Activated T-helper 2 cell treated with anti-CD3 and anti-CD28 coated beads, Interferon-gamma antibody, Interleukin-2, Interleukin-4, amounts not matched to agents 10 μg/mL and 5 μg/mL and 100 μg/mL, durations not matched to agents 14 hours and 24 hours and 36 hours (primary cell): ENCODE measurements at regions not wholly inside any gene's neighbourhood (a gene's known extent, or its start where the extent isn't known, plus 50 kb on each side); places are given as distances from the start of the nearest gene placed in this dataset.

ENCODE experiments used
- DNase-seq: peaks from one replicate; pipeline ENCODE4 v3.0.0; 2021; ENCODE audit warnings: low spot score
- H3K27ac Mint-ChIP-seq: one replicate; pipeline ENCODE4 v1.8.0; 2021; ENCODE audit warnings: mixed read lengths
- H3K27me3 Mint-ChIP-seq: one replicate; pipeline ENCODE4 v1.8.0; 2021; ENCODE audit warnings: low read depth, mixed read lengths
- H3K36me3 Mint-ChIP-seq: one replicate; pipeline ENCODE4 v1.8.0; 2021; ENCODE audit warnings: low read depth, mixed read lengths
- H3K4me1 Mint-ChIP-seq: one replicate; pipeline ENCODE4 v1.8.0; 2021; ENCODE audit warnings: low read depth, mixed read lengths
- H3K4me3 Mint-ChIP-seq: one replicate; pipeline ENCODE4 v1.8.0; 2021; ENCODE audit warnings: low read depth, mild to moderate bottlenecking, moderate library complexity, mixed read lengths
- H3K9me3 Mint-ChIP-seq: one replicate; pipeline ENCODE4 v1.8.0; 2021; ENCODE audit warnings: mixed read lengths
- intact Hi-C: fragments of 100-400 bp; cut with micrococcal nuclease; formaldehyde crosslinking; loops from one replicate; pipeline ENCODE4 v1.15.1; 2023

GRCh38 chr5:13439430-13439829 is 505.1 kb downstream of the DNAH5 start:
- H3K27ac Mint-ChIP-seq: no peak overlapping the region

GRCh38 chr5:13427827-13428557 is 516.5 kb downstream of the DNAH5 start:
- Mint-ChIP-seq H3K9me3 (peaks cover 29% of the 10 kb centered on the region), H3K4me1 (no peaks in the 10 kb centered on the region), H3K27ac (no peak overlapping the region), H3K27me3 (no peaks in the 10 kb centered on the region), H3K36me3 (no peaks in the 10 kb centered on the region), H3K4me3 (no peak overlapping the region)
- no peak for DNase-seq
- intact Hi-C loops: no loop called here

More at GRCh38 chr5:13439430-13439829, 505.1 kb downstream of the DNAH5 start:
- Mint-ChIP-seq H3K9me3 (peaks cover 29% of the 10 kb centered on the region), H3K27me3 (no peaks in the 10 kb centered on the region), H3K4me3 (no peak overlapping the region), H3K36me3 (no peaks in the 10 kb centered on the region), H3K4me1 (no peaks in the 10 kb centered on the region)
- intact Hi-C loops: no loop called here
- no peak for DNase-seq

DNA sequence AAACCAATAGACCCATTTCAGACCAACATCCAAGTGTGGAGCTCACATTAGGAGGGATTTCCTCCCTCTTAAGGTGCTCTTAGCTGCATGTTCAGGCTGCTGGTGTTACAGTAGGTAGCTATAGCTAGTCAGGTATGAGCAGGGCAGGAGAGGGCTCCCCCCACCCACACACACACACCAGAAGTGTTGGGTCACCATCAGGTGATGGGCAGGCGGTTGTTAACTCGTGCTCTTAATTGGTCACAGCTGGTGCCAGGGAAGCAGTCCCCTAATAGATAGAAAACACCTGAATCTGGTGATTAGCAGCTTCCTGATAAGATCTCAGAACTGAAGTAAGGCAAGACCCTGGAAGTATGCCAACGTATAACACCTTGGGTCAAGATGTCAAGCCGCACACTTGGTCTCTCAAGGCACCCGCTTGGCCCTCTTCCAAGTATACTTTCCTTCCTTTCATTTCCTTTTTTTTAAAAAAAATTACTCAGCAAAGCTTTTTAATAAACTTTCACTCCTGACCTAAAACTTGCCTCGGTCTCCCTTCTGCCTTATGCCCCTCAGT is 532.4 kb downstream of the DNAH5 start:
- intact Hi-C loops: no loop called here
- Mint-ChIP-seq H3K4me3 (no peak overlapping the region), H3K27ac (no peak overlapping the region), H3K9me3 (peaks cover 32% of the 10 kb centered on the region), H3K36me3 (no peaks in the 10 kb centered on the region), H3K4me1 (no peaks in the 10 kb centered on the region), H3K27me3 (no peaks in the 10 kb centered on the region)
- DNase-seq: no peak

GRCh38 chr5:13408616-13409015 is 535.9 kb downstream of the DNAH5 start:
- no peaks in the 10 kb centered on the region for H3K27me3 Mint-ChIP-seq
- H3K4me1 Mint-ChIP-seq: no peaks in the 10 kb centered on the region
- H3K36me3 Mint-ChIP-seq: no peaks in the 10 kb centered on the region
- no peak overlapping the region for H3K27ac Mint-ChIP-seq
- H3K9me3 Mint-ChIP-seq: peaks cover 24% of the 10 kb centered on the region
- H3K4me3 Mint-ChIP-seq: no peak overlapping the region
- DNase-seq: no peak
- intact Hi-C loops: no loop called here

GRCh38 chr5:13403351-13403750 is 541.1 kb downstream of the DNAH5 start:
- intact Hi-C loops: no loop called here
- H3K27ac Mint-ChIP-seq: no peak overlapping the region
- no peak overlapping the region for H3K4me3 Mint-ChIP-seq
- no peaks in the 10 kb centered on the region for H3K27me3 Mint-ChIP-seq
- H3K9me3 Mint-ChIP-seq: peaks cover 27% of the 10 kb centered on the region
- no peaks in the 10 kb centered on the region for H3K36me3 Mint-ChIP-seq
- DNase-seq: no peak
- no peaks in the 10 kb centered on the region for H3K4me1 Mint-ChIP-seq

- no peak for DNase-seq
- Mint-ChIP-seq H3K4me1 (no peaks in the 10 kb centered on the region), H3K9me3 (peaks cover 51% of the 10 kb centered on the region), H3K4me3 (no peak overlapping the region), H3K27me3 (no peaks in the 10 kb centered on the region), H3K27ac (no peak overlapping the region), H3K36me3 (no peaks in the 10 kb centered on the region)
- intact Hi-C loops: no loop called here
Measured at GRCh38 chr5:13385066-13385465, 559.4 kb downstream of the DNAH5 start.

GRCh38 chr5:13382232-13382631 is 562.3 kb downstream of the DNAH5 start:
- H3K4me1 Mint-ChIP-seq: no peaks in the 10 kb centered on the region
- no peaks in the 10 kb centered on the region for H3K27me3 Mint-ChIP-seq
- peaks cover 41% of the 10 kb centered on the region for H3K9me3 Mint-ChIP-seq
- DNase-seq: no peak
- intact Hi-C loops: no loop called here
- no peak overlapping the region for H3K4me3 Mint-ChIP-seq
- no peak overlapping the region for H3K27ac Mint-ChIP-seq
- no peaks in the 10 kb centered on the region for H3K36me3 Mint-ChIP-seq

DNA sequence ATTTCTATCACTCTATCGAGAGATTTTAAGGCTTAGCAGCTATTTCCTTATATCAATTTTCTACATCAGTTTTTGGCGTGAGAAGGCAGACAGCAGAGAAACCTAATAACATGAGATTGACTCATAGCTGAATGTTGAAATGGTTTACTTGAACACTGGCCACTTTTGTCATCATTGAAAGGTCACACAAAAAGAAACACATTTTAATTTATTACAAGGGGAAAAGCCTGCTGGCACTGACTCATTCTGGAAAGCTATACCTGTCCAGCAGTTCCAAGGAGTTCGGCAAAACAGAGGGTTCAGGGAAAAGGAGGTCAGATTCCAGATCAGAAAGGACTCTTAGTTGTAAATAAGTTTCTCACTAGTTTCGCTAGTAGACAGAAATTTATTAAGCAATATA is 566.4 kb downstream of the DNAH5 start:
- no peak for DNase-seq

DNA sequence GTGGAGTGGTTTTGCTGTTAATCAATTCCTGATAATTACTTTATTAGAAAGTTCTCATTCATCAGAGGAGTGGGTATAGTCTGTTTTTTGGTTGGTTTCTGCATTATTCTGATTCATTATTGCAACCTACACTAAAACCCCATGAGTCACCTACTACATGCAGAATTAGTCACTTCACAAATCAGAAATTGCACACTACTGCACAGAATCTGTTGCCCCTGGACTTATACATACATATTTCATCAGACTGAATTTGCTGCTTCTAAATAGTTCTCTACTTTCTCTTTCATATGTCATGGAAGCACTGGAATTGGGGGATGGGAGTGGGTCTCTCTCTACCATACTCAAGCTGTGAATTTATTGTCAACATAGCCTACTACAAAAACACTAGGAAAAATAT is 585.1 kb downstream of the DNAH5 start:
- intact Hi-C loops: no loop called here
- no peaks in the 10 kb centered on the region for H3K36me3 Mint-ChIP-seq
- DNase-seq: no peak
- no peaks in the 10 kb centered on the region for H3K4me1 Mint-ChIP-seq
- H3K4me3 Mint-ChIP-seq: no peak overlapping the region
- no peak overlapping the region for H3K27ac Mint-ChIP-seq
- H3K27me3 Mint-ChIP-seq: no peaks in the 10 kb centered on the region
- peaks cover 32% of the 10 kb centered on the region for H3K9me3 Mint-ChIP-seq

More for the DNA sequence above, 566.4 kb downstream of the DNAH5 start:
- Mint-ChIP-seq H3K9me3 (peaks cover 28% of the 10 kb centered on the region), H3K4me3 (no peak overlapping the region), H3K27me3 (no peaks in the 10 kb centered on the region), H3K4me1 (no peaks in the 10 kb centered on the region), H3K36me3 (no peaks in the 10 kb centered on the region), H3K27ac (no peak overlapping the region)
- intact Hi-C loops: no loop called here

DNA sequence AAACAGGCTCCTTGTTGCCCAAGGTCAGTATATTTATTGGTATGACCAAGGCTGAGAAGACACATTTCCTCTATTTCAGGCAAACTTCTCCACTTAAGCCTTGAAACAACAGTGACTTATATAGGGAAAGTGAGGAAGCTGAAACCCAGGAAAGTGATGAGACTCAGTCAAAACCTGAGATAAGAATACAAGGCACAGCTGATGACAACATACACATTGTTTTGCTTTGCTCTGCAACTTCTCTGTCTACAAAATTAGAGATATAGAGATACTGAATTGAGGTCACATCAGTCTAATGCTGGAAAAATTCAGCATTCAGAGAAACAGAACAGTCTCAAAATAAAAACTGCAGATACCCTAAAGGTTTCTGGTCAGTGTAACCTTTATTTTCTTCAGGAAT is 586.1 kb downstream of the DNAH5 start:
- H3K9me3 Mint-ChIP-seq: peaks cover 32% of the 10 kb centered on the region
- no peaks in the 10 kb centered on the region for H3K4me1 Mint-ChIP-seq
- DNase-seq: no peak
- intact Hi-C loops: no loop called here
- no peaks in the 10 kb centered on the region for H3K27me3 Mint-ChIP-seq
- H3K4me3 Mint-ChIP-seq: no peak overlapping the region
- H3K36me3 Mint-ChIP-seq: no peaks in the 10 kb centered on the region
- no peak overlapping the region for H3K27ac Mint-ChIP-seq

GRCh38 chr5:13357929-13358328 is 586.6 kb downstream of the DNAH5 start:
- H3K4me1 Mint-ChIP-seq: no peaks in the 10 kb centered on the region
- intact Hi-C loops: no loop called here
- no peaks in the 10 kb centered on the region for H3K27me3 Mint-ChIP-seq
- no peaks in the 10 kb centered on the region for H3K36me3 Mint-ChIP-seq
- H3K4me3 Mint-ChIP-seq: no peak overlapping the region
- no peak overlapping the region for H3K27ac Mint-ChIP-seq
- no peak for DNase-seq
- peaks cover 32% of the 10 kb centered on the region for H3K9me3 Mint-ChIP-seq

GRCh38 chr5:13356226-13356625 is 588.3 kb downstream of the DNAH5 start:
- H3K9me3 Mint-ChIP-seq: peaks cover 31% of the 10 kb centered on the region
- H3K27ac Mint-ChIP-seq: no peak overlapping the region
- H3K4me1 Mint-ChIP-seq: no peaks in the 10 kb centered on the region
- DNase-seq: no peak
- H3K36me3 Mint-ChIP-seq: no peaks in the 10 kb centered on the region
- intact Hi-C loops: no loop called here
- H3K27me3 Mint-ChIP-seq: no peaks in the 10 kb centered on the region
- H3K4me3 Mint-ChIP-seq: no peak overlapping the region

- DNase-seq: no peak
- H3K27me3 Mint-ChIP-seq: no peaks in the 10 kb centered on the region
- intact Hi-C loops: no loop called here
- H3K27ac Mint-ChIP-seq: no peak overlapping the region
- H3K36me3 Mint-ChIP-seq: no peaks in the 10 kb centered on the region
- no peak overlapping the region for H3K4me3 Mint-ChIP-seq
- H3K9me3 Mint-ChIP-seq: peaks cover 28% of the 10 kb centered on the region
- no peaks in the 10 kb centered on the region for H3K4me1 Mint-ChIP-seq
Measured at GRCh38 chr5:13354611-13355010, 589.9 kb downstream of the DNAH5 start.
